HEK293 (cell line): ENCODE measurements at regions not wholly inside any gene's neighbourhood (a gene's known extent, or its start where the extent isn't known, plus 50 kb on each side); places are given as distances from the start of the nearest gene placed in this dataset.

Experiments
- KLF1 ChIP-seq: fragments of 450-650 bp; formaldehyde crosslinking; IDR thresholded peaks from 2 replicates; pipeline ENCODE4 v1.5.1; 2016; ENCODE audit warnings: missing biosample characterization, missing genetic modification characterization
- ZBTB7A ChIP-seq: fragments of 450-650 bp; formaldehyde crosslinking; IDR thresholded peaks from 2 replicates; pipeline ENCODE4 v1.5.1; 2016; ENCODE audit warnings: low read depth, missing biosample characterization, missing genetic modification characterization
- ZNF561 ChIP-seq: fragments of 450-650 bp; IDR thresholded peaks from 2 replicates; pipeline ENCODE4 v1.5.1; 2018; ENCODE audit warnings: missing biosample characterization, missing genetic modification characterization, borderline replicate concordance
- ZNF571 ChIP-seq: fragments of 450-650 bp; formaldehyde crosslinking; IDR thresholded peaks from 2 replicates; pipeline ENCODE4 v1.5.0; 2017; ENCODE audit warnings: missing biosample characterization, missing genetic modification characterization
- TF ChIP-seq, protein P1 (sequence below): fragments of 450-650 bp; formaldehyde crosslinking; IDR thresholded peaks from 2 replicates; pipeline ENCODE4 v1.5.1; 2016; ENCODE audit warnings: missing biosample characterization, missing genetic modification characterization

DNA sequence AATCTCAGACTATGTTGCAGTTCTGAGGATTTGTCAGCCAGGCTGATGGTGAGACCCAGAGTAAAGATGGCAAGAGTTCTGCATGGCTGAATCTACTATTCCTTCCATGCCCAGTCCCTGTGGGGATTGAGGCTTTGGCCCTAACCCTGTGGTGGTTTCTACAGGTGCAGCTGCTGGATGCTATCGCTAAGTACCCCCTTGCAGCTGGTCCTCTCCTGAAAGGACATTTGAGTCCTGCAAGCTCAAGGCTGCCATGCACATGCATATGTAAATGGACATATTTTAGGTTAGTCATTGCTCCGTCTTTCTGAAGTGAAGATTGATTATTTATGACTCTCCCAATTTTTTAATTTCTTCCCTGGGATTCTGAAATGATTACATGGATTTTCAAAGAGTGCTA, 1122.2 kb upstream of the CELF2 start:
- TF ChIP-seq, protein P1, sequence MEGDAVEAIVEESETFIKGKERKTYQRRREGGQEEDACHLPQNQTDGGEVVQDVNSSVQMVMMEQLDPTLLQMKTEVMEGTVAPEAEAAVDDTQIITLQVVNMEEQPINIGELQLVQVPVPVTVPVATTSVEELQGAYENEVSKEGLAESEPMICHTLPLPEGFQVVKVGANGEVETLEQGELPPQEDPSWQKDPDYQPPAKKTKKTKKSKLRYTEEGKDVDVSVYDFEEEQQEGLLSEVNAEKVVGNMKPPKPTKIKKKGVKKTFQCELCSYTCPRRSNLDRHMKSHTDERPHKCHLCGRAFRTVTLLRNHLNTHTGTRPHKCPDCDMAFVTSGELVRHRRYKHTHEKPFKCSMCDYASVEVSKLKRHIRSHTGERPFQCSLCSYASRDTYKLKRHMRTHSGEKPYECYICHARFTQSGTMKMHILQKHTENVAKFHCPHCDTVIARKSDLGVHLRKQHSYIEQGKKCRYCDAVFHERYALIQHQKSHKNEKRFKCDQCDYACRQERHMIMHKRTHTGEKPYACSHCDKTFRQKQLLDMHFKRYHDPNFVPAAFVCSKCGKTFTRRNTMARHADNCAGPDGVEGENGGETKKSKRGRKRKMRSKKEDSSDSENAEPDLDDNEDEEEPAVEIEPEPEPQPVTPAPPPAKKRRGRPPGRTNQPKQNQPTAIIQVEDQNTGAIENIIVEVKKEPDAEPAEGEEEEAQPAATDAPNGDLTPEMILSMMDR (tag by site-specific recombination): no peak
- TF ChIP-seq ZNF571 (tag by site-specific recombination) (no peak), ZNF561 (tag by site-specific recombination) (no peak), KLF1 (tag by site-specific recombination) (no peak), ZBTB7A (no peak)
